Natural killer cell (primary cell): ENCODE measurements at regions not wholly inside any gene's neighbourhood (a gene's known extent, or its start where the extent isn't known, plus 50 kb on each side); places are given as distances from the start of the nearest gene placed in this dataset.
"Not testable (repeated sequence)": the region's sequence is repeated elsewhere in the genome, so short reads cannot be mapped to it uniquely, and the experiment has no call there.

ENCODE experiments used
- ATAC-seq, 3 donors: fragments of 150-1000 bp in 2 of 3; fragments of 200-7000 bp in 1 of 3; cut with Tn5 transposase; 1 replicate in 1 of 3; 2 replicates in 2 of 3; pipeline ENCODE4 v1.10.0; 2021; ENCODE audit warnings: mild to moderate bottlenecking in 2 of 3, moderate library complexity in 2 of 3
- DNase-seq, 2 donors: peaks; one replicate each; pipeline versions ENCODE4 v3.0.0 to v3.0.0-alpha.2; 2013 to 2021; ENCODE audit warnings: mixed read lengths in 1 of 2
- H3K27ac ChIP-seq: one replicate; pipeline ENCODE4 v1.5.1; 2013; ENCODE audit warnings: mild to moderate bottlenecking, low read length
- H3K27me3 ChIP-seq: one replicate; pipeline ENCODE4 v1.6.1; 2013; ENCODE audit warnings: low read length; ENCODE audit not compliant: control insufficient read depth, insufficient read depth
- H3K36me3 ChIP-seq: one replicate; pipeline ENCODE4 v1.6.1; 2013; ENCODE audit warnings: low read length; ENCODE audit not compliant: control insufficient read depth, insufficient read depth
- H3K4me1 ChIP-seq: one replicate; pipeline ENCODE4 v1.6.1; 2013; ENCODE audit warnings: low read length; ENCODE audit not compliant: control insufficient read depth, insufficient read depth
- H3K4me3 ChIP-seq: one replicate; pipeline ENCODE4 v1.5.1; 2013; ENCODE audit warnings: low read length
- H3K9me3 ChIP-seq: one replicate; pipeline ENCODE4 v1.6.1; 2013; ENCODE audit warnings: low read length; ENCODE audit not compliant: control insufficient read depth, insufficient read depth
- H3K27ac Mint-ChIP-seq, 2 donors: one replicate each; pipeline ENCODE4 v1.8.0; 2022; ENCODE audit warnings: mild to moderate bottlenecking in 2 of 2, mixed read lengths in 2 of 2, moderate library complexity in 1 of 2
- H3K27me3 Mint-ChIP-seq, 2 donors: one replicate each; pipeline ENCODE4 v1.8.0; 2022; ENCODE audit warnings: low read depth in 2 of 2, mixed read lengths in 2 of 2
- H3K36me3 Mint-ChIP-seq: one replicate; pipeline ENCODE4 v1.8.0; 2022; ENCODE audit warnings: mixed read lengths
- H3K4me1 Mint-ChIP-seq, 2 donors: one replicate each; pipeline ENCODE4 v1.8.0; 2022; ENCODE audit warnings: mixed read lengths in 2 of 2
- H3K4me3 Mint-ChIP-seq: one replicate; pipeline ENCODE4 v1.8.0; 2022; ENCODE audit warnings: mild to moderate bottlenecking, moderate library complexity, mixed read lengths
- H3K9me3 Mint-ChIP-seq, 2 donors: one replicate each; pipeline ENCODE4 v1.8.0; 2022; ENCODE audit warnings: mixed read lengths in 2 of 2
- WGBS: methylation state at CpG from one replicate; pipeline ENCODE4 v1.1.7; 2013; ENCODE audit warnings: missing lambda C conversion rate; ENCODE audit not compliant: insufficient coverage; 5-methylcytosine and 5-hydroxymethylcytosine counted together
- intact Hi-C: fragments of 100-400 bp; cut with micrococcal nuclease; formaldehyde crosslinking; loops from one replicate; pipeline ENCODE4 v1.14.2; 2022
- TF ChIP-seq, protein P1 (sequence below): fragments of 200-600 bp; IDR thresholded peaks from one replicate; pipeline ENCODE4 v1.8.0; 2022; ENCODE audit warnings: antibody characterized with exemption

GRCh38 chr20:47922269-47922668, 137.0 kb upstream of the SULF2 start:
- peaks cover 9% of the 10 kb centered on the region for H3K9me3 ChIP-seq
- Mint-ChIP-seq H3K9me3 (peaks cover 2 to 3% of the 10 kb centered on the region in 2 donors), H3K27me3 (peaks cover 14 to 55% of the 10 kb centered on the region in 2 donors), H3K4me1 (no peaks in the 10 kb centered on the region), H3K36me3 (no peaks in the 10 kb centered on the region), H3K4me3 (no peak overlapping the region), H3K27ac (no peak overlapping the region)
- H3K27me3 ChIP-seq = no peaks in the 10 kb centered on the region
- H3K36me3 ChIP-seq = no peaks in the 10 kb centered on the region
- H3K4me3 ChIP-seq = no peak overlapping the region
- DNase-seq = no peak
- H3K27ac ChIP-seq = no peak overlapping the region
- no CpG with 5 or more reads among the region's 4 CpGs for WGBS
- intact Hi-C loops = no loop called here
- no peak for ATAC-seq
- no peaks in the 10 kb centered on the region for H3K4me1 ChIP-seq
- TF ChIP-seq, protein P1, sequence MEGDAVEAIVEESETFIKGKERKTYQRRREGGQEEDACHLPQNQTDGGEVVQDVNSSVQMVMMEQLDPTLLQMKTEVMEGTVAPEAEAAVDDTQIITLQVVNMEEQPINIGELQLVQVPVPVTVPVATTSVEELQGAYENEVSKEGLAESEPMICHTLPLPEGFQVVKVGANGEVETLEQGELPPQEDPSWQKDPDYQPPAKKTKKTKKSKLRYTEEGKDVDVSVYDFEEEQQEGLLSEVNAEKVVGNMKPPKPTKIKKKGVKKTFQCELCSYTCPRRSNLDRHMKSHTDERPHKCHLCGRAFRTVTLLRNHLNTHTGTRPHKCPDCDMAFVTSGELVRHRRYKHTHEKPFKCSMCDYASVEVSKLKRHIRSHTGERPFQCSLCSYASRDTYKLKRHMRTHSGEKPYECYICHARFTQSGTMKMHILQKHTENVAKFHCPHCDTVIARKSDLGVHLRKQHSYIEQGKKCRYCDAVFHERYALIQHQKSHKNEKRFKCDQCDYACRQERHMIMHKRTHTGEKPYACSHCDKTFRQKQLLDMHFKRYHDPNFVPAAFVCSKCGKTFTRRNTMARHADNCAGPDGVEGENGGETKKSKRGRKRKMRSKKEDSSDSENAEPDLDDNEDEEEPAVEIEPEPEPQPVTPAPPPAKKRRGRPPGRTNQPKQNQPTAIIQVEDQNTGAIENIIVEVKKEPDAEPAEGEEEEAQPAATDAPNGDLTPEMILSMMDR = no peak

DNA sequence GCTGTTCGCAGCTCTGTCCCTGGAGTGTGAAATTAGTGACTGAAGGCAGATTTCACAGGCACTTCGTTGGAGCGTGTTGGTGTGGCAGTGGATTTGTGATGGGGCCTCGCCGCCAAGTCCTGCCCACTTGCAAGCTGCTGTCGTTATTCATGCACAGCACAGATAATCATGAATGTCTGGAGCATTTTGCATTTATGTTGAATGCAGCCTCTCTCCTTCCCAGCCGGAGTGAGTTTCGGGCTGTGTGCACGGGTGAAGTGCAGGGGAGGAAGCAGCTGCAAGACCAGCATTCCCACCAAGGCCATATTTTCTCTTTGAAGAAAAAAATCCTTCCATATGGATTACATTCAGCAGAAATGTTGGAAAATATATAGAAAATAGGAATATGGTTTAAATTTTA, 136.5 kb upstream of the SULF2 start:
- H3K27ac Mint-ChIP-seq, H3K36me3 Mint-ChIP-seq, H3K9me3 Mint-ChIP-seq, H3K4me3 ChIP-seq, H3K27me3 ChIP-seq, H3K36me3 ChIP-seq, intact Hi-C loops, ATAC-seq, DNase-seq, H3K4me3 Mint-ChIP-seq, H3K4me1 Mint-ChIP-seq, H3K4me1 ChIP-seq, H3K9me3 ChIP-seq, H3K27ac ChIP-seq: not testable (repeated sequence)
- 72% methylated on average over 4 of the region's 9 CpGs for WGBS
- peaks cover 17 to 55% of the 10 kb centered on the region in 2 donors for H3K27me3 Mint-ChIP-seq

DNA sequence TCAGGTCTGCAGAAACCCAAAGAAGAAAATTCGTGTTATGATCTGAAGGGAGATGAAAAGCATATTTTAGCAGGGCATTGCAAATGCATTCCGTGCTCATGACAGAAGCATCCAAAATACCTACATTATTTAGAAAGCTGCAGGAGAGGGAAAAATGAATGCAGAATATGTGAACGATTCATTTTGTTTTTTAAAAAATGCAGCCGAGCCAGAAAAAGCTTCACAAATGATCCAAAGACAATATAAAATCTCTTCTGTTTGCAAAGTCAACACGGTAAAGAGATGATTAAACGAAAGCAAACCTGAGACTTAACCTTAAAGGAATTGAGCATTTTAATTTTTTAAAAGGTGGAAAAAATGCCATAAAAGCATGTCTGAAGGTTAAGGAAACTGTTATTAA, 136.1 kb upstream of the SULF2 start:
- Mint-ChIP-seq H3K27me3 (peaks cover 19 to 58% of the 10 kb centered on the region in 2 donors), H3K27ac (no peak overlapping the region), H3K4me3 (no peak overlapping the region), H3K36me3 (no peaks in the 10 kb centered on the region), H3K4me1 (no peaks in the 10 kb centered on the region), H3K9me3 (peaks cover 2 to 6% of the 10 kb centered on the region in 2 donors)
- H3K9me3 ChIP-seq = peaks cover 9% of the 10 kb centered on the region
- no peaks in the 10 kb centered on the region for H3K4me1 ChIP-seq
- WGBS = 88% methylated on average over 4 of the region's 6 CpGs
- H3K36me3 ChIP-seq = no peaks in the 10 kb centered on the region
- no peak overlapping the region for H3K4me3 ChIP-seq
- intact Hi-C loops = no loop called here
- H3K27me3 ChIP-seq = no peaks in the 10 kb centered on the region
- TF ChIP-seq, protein P1 = no peak
- H3K27ac ChIP-seq = no peak overlapping the region
- ATAC-seq (no peak), DNase-seq (no peak)

DNA sequence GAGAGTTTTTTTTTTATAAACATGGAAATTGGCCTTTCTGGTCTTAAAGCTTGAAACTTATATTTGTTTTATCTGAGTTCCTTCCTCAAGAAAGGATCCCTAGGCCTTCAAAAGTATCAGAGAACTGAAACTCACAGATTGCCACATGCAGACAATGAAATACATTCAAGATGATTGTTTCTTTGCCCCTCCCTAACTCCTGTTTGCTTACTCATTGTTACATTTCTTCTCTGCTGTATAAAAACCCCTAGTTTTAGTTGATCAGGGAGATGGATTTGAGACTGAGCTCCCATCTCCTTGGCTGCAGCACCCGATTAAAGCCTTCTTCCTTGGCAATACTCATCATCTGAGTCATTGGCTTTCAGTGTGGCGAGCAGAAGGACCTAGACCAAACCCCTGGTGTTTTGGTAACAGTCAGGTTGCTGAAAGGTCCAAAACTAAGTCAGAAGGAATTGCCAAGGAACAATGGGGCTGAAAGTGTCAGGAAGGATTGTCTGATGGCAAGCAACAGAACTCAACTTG, 132.3 kb upstream of the SULF2 start:
- Histone ChIP-seq H3K36me3 (no peaks in the 10 kb centered on the region), H3K4me1 (no peaks in the 10 kb centered on the region), H3K9me3 (peaks cover 12% of the 10 kb centered on the region), H3K4me3 (no peak overlapping the region), H3K27me3 (no peaks in the 10 kb centered on the region), H3K27ac (no peak overlapping the region)
- no peak overlapping the region for H3K27ac Mint-ChIP-seq
- no peak for ATAC-seq
- peaks cover 2 to 6% of the 10 kb centered on the region in 2 donors for H3K9me3 Mint-ChIP-seq
- H3K4me3 Mint-ChIP-seq = no peak overlapping the region
- DNase-seq = no peak
- WGBS = 89% methylated on average over 2 of the region's 2 CpGs
- peaks cover 18 to 45% of the 10 kb centered on the region in 2 donors for H3K27me3 Mint-ChIP-seq
- TF ChIP-seq, protein P1 = no peak
- intact Hi-C loops = no loop called here
- H3K36me3 Mint-ChIP-seq = no peaks in the 10 kb centered on the region
- H3K4me1 Mint-ChIP-seq = no peaks in the 10 kb centered on the region
